ENCODE measurements at regions not wholly inside any gene's neighbourhood (a gene's known extent, or its start where the extent isn't known, plus 50 kb on each side); places are given as distances from the start of the nearest gene placed in this dataset.
A peak's percentile ranks its signal among the peaks of the same experiment; 100 is the strongest.
"Not testable (repeated sequence)": the region's sequence is repeated elsewhere in the genome, so short reads cannot be mapped to it uniquely, and the experiment has no call there.

DNA sequence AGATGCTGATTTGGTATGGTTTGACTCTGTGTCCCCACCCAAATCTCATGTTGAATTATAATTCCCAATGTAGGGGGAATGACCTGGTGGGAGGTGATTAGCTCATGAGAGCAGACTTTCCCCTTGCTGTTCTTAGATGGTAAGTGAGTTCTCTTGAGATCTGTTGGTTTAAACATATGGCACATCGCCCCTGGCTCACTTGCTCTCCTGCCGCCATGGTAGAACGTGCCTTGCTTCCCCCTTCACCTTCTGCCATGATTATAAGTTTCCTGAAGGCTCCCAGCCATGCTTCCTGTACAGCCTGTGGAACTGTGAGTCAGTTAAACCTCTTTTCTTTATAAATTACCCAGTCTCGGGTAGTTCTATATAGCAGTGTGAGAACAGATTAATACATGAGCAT is 2930.2 kb upstream of the OR11H1 start:
- POLR2A ChIA-PET; intact Hi-C loops (cut with micrococcal nuclease); H3K4me3 ChIP-seq; FAIRE-seq; H3K79me2 ChIP-seq (ENCODE audit: control insufficient read depth, insufficient read depth, low read length); H2AFZ ChIP-seq (ENCODE audit: low read depth, low read length); H3K4me2 ChIP-seq (ENCODE audit: insufficient read depth, low read length); CTCF ChIA-PET (ENCODE audit: low intra/inter-chr PET ratio); H3K9ac ChIP-seq (ENCODE audit: insufficient read depth in 1 of 2, low read depth in 2 of 2, low read length in 2 of 2); H3K9me3 ChIP-seq (replicated peaks; ENCODE audit: control insufficient read depth, insufficient read depth, low read depth, low read length); H4K20me1 ChIP-seq (replicated peaks; ENCODE audit: control insufficient read depth, insufficient read depth, low read length); DNase-seq (ENCODE audit: extremely low read depth in 1 of 4, low spot score in 3 of 4); BruUV-seq (replicated peaks); H3K36me3 ChIP-seq (ENCODE audit: control insufficient read depth, insufficient read depth, low read length); H3K27me3 ChIP-seq (ENCODE audit: control insufficient read depth in 2 of 2, insufficient read depth in 2 of 2, low read length in 2 of 2); in situ Hi-C loops (cut with MboI); ATAC-seq; H3K27ac ChIP-seq (ENCODE audit: extremely low read depth, low read depth, low read length); H3K4me1 ChIP-seq (replicated peaks in 1 of 2; ENCODE audit: control insufficient read depth in 2 of 2, insufficient read depth in 2 of 2, low read length in 2 of 2); H3K9me1 ChIP-seq (ENCODE audit: control insufficient read depth, insufficient read depth, low read length): not testable (repeated sequence)
- WGBS (ENCODE audit: insufficient coverage, low coverage, missing lambda C conversion rate): 20% methylated on average over 4 of the region's 4 CpGs

GRCh38 chr22:12601510-12601869 is 2926.5 kb upstream of the OR11H1 start:
- peak in 2 of 4 experiments; percentile 8 to 30 for DNase-seq (ENCODE audit: extremely low read depth in 1 of 4, low spot score in 3 of 4)
- H3K9me1 ChIP-seq (ENCODE audit: control insufficient read depth, insufficient read depth, low read length); H3K4me1 ChIP-seq (replicated peaks in 1 of 2; ENCODE audit: control insufficient read depth in 2 of 2, insufficient read depth in 2 of 2, low read length in 2 of 2); ATAC-seq; in situ Hi-C loops (cut with MboI); FAIRE-seq; H3K27me3 ChIP-seq (ENCODE audit: control insufficient read depth in 2 of 2, insufficient read depth in 2 of 2, low read length in 2 of 2); intact Hi-C loops (cut with micrococcal nuclease); CTCF ChIA-PET (ENCODE audit: low intra/inter-chr PET ratio); H3K36me3 ChIP-seq (ENCODE audit: control insufficient read depth, insufficient read depth, low read length); H3K9me3 ChIP-seq (replicated peaks; ENCODE audit: control insufficient read depth, insufficient read depth, low read depth, low read length); H4K20me1 ChIP-seq (replicated peaks; ENCODE audit: control insufficient read depth, insufficient read depth, low read length): not testable (repeated sequence)
- peaks cover 31% of the 10 kb centered on the region for H3K79me2 ChIP-seq (ENCODE audit: control insufficient read depth, insufficient read depth, low read length)
- H2AFZ ChIP-seq (ENCODE audit: low read depth, low read length): peak overlapping the region; percentile 69
- peak; percentile 72 for TF ChIP-seq ZNF121 (CRISPR knock-in tag; conservative IDR thresholded peaks at IDR 0.05)
- TF ChIP-seq, protein P1, sequence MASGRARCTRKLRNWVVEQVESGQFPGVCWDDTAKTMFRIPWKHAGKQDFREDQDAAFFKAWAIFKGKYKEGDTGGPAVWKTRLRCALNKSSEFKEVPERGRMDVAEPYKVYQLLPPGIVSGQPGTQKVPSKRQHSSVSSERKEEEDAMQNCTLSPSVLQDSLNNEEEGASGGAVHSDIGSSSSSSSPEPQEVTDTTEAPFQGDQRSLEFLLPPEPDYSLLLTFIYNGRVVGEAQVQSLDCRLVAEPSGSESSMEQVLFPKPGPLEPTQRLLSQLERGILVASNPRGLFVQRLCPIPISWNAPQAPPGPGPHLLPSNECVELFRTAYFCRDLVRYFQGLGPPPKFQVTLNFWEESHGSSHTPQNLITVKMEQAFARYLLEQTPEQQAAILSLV (tag; IDR thresholded peaks at IDR 0.05): 0 out of 2 replicates have a peak, but pooled peaks have one; percentile 15
- TF ChIP-seq, protein P2, sequence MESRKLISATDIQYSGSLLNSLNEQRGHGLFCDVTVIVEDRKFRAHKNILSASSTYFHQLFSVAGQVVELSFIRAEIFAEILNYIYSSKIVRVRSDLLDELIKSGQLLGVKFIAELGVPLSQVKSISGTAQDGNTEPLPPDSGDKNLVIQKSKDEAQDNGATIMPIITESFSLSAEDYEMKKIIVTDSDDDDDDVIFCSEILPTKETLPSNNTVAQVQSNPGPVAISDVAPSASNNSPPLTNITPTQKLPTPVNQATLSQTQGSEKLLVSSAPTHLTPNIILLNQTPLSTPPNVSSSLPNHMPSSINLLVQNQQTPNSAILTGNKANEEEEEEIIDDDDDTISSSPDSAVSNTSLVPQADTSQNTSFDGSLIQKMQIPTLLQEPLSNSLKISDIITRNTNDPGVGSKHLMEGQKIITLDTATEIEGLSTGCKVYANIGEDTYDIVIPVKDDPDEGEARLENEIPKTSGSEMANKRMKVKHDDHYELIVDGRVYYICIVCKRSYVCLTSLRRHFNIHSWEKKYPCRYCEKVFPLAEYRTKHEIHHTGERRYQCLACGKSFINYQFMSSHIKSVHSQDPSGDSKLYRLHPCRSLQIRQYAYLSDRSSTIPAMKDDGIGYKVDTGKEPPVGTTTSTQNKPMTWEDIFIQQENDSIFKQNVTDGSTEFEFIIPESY (CRISPR knock-in tag; IDR thresholded peaks at IDR 0.05): peak; percentile 77; the same call in 1 of the 2 replicates
- 0 out of 2 replicates have a peak, but pooled peaks have one; percentile 5 for TF ChIP-seq AFF4 (CRISPR knock-in tag; IDR thresholded peaks at IDR 0.05)
- TF ChIP-seq, protein P3, sequence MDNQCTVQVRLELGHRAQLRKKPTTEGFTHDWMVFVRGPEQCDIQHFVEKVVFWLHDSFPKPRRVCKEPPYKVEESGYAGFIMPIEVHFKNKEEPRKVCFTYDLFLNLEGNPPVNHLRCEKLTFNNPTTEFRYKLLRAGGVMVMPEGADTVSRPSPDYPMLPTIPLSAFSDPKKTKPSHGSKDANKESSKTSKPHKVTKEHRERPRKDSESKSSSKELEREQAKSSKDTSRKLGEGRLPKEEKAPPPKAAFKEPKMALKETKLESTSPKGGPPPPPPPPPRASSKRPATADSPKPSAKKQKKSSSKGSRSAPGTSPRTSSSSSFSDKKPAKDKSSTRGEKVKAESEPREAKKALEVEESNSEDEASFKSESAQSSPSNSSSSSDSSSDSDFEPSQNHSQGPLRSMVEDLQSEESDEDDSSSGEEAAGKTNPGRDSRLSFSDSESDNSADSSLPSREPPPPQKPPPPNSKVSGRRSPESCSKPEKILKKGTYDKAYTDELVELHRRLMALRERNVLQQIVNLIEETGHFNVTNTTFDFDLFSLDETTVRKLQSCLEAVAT (IDR thresholded peaks at IDR 0.05): peak in 1 of 2 experiments; percentile 83; a peak in 2 of 4 replicates
- H3K27ac ChIP-seq (ENCODE audit: extremely low read depth, low read depth, low read length): peak overlapping the region; percentile 77
- POLR2A ChIA-PET: interaction anchor here (1.3 kb wide), 1 partner anchor 13 kb away, joined by 5 read pairs; no protein-coding TSS in a partner anchor
- H3K4me2 ChIP-seq (ENCODE audit: insufficient read depth, low read length): peak overlapping the region; percentile 82
- H3K9ac ChIP-seq (ENCODE audit: insufficient read depth in 1 of 2, low read depth in 2 of 2, low read length in 2 of 2): peak overlapping the region; percentile 69 to 89
- peak overlapping the region; percentile 74 for H3K4me3 ChIP-seq
- 38% methylated on average over 14 of the region's 16 CpGs for WGBS (ENCODE audit: insufficient coverage, low coverage, missing lambda C conversion rate)
- TSS peak; percentile 74 for BruUV-seq (replicated peaks)
